ENCODE measurements at regions not wholly inside any gene's neighbourhood (a gene's known extent, or its start where the extent isn't known, plus 50 kb on each side); places are given as distances from the start of the nearest gene placed in this dataset.

GRCh38 chr16:79355600-79356358, 244.8 kb downstream of the MAF start:
- Mint-ChIP-seq H3K9me3 (no peaks in the 10 kb centered on the region), H3K36me3 (ENCODE audit: insufficient read depth) (no peaks in the 10 kb centered on the region), H3K27me3 (ENCODE audit: low read depth) (no peaks in the 10 kb centered on the region), H3K4me3 (no peak overlapping the region), H3K4me1 (ENCODE audit: low read depth) (peaks cover 7% of the 10 kb centered on the region)
- no peak for DNase-seq
- no peak for ATAC-seq

- H3K36me3 Mint-ChIP-seq (ENCODE audit: insufficient read depth) = no peaks in the 10 kb centered on the region
- H3K9me3 Mint-ChIP-seq = no peaks in the 10 kb centered on the region
- no peaks in the 10 kb centered on the region for H3K27me3 Mint-ChIP-seq (ENCODE audit: low read depth)
- DNase-seq (no peak), ATAC-seq (no peak)
- H3K4me1 Mint-ChIP-seq (ENCODE audit: low read depth) = no peaks in the 10 kb centered on the region
- no peak overlapping the region for H3K4me3 Mint-ChIP-seq
Observed at GRCh38 chr16:79351927-79352326, 248.6 kb downstream of the MAF start.

DNA sequence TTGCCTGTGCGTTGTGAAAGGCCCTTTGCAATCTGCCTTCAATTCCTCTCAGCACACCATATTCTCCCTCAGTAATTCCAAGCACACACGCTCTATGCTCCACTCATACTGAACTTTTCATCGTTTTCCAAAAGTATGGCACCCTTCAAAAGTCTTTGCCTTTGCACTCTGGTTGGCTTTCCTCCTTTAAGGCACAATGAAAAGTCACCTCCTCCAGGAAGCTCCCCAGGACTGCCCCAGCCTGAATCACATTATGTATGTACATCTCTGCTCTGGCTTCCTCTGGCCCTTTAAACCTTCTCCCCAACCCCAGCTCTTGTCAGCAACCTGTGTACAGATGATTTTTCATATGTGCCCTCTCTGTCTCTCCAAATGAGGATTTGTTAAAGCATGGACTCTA, 250.7 kb downstream of the MAF start:
- Mint-ChIP-seq H3K9me3 (no peaks in the 10 kb centered on the region), H3K27me3 (ENCODE audit: low read depth) (no peaks in the 10 kb centered on the region), H3K4me1 (ENCODE audit: low read depth) (no peaks in the 10 kb centered on the region), H3K4me3 (no peak overlapping the region), H3K36me3 (ENCODE audit: insufficient read depth) (no peaks in the 10 kb centered on the region)
- ATAC-seq (no peak), DNase-seq (no peak)

DNA sequence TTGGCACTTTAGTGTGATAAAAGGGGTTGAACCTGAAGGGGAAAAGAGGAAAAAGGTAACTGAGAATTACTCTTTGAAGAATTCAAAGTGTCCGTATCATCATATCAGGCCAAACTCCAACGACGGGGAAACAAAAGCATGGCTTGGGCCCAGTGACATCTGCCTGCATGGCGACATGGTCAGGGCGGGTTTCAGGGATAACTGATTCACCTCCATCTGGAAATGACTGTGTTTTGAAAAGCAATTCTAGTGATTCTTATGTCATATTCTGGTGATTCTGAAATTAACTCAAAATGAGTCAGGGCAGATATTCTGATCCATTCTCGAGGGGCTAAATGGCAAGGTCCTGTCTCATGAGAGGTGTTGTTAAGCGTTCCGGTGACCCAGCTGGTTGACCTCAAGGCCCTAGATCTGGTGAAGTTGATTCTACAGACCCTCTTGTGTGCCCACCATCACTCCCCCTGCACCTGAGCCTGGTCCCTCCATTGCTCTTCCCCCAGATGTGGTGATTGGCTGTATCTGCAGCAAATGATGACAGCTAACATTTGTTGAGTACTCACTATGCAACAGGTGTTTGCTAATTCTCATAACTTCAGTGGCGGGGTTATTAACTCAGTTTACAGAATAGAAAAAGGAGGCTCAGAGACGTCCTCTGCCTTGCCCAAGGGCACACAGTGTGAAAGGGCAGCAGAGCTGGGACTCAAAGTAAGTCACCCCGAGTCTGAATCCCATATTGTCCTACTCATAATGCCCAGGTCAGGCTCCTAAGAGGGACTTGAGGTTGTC, 251.8 kb downstream of the MAF start:
- DNase-seq (no peak), ATAC-seq (no peak)
- no peaks in the 10 kb centered on the region for H3K27me3 Mint-ChIP-seq (ENCODE audit: low read depth)
- no peaks in the 10 kb centered on the region for H3K9me3 Mint-ChIP-seq
- no peaks in the 10 kb centered on the region for H3K36me3 Mint-ChIP-seq (ENCODE audit: insufficient read depth)
- H3K4me1 Mint-ChIP-seq (ENCODE audit: low read depth) = no peaks in the 10 kb centered on the region
- no peak overlapping the region for H3K4me3 Mint-ChIP-seq

- Mint-ChIP-seq H3K36me3 (ENCODE audit: insufficient read depth) (no peaks in the 10 kb centered on the region), H3K4me1 (ENCODE audit: low read depth) (no peaks in the 10 kb centered on the region), H3K4me3 (no peak overlapping the region), H3K27me3 (ENCODE audit: low read depth) (no peaks in the 10 kb centered on the region), H3K9me3 (no peaks in the 10 kb centered on the region)
- no peak for DNase-seq
- ATAC-seq = no peak
Observed at GRCh38 chr16:79347277-79347676, 253.3 kb downstream of the MAF start.

DNA sequence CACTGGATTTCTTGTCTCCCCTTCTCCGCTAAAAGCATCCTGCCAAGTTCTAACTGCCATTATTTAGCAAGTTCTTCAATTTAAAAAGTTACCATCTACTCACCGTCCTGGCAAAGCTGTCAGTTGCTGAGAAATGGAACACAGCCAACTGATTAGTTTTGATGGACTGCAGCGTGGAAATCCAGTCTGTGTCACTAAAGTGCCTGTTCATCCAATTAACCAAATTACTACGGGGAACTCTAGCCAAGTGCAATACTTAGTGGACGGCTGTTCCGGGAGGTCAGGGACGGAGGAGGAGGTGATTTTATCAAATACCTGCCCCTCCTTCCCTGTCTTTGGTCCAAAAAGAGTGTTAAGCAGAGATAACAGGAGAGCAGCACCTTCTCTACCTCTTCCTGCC, 260.7 kb downstream of the MAF start:
- Mint-ChIP-seq H3K4me1 (ENCODE audit: low read depth) (peaks cover 4% of the 10 kb centered on the region), H3K9me3 (peaks cover 4% of the 10 kb centered on the region), H3K4me3 (no peak overlapping the region), H3K27me3 (ENCODE audit: low read depth) (no peaks in the 10 kb centered on the region), H3K36me3 (ENCODE audit: insufficient read depth) (no peaks in the 10 kb centered on the region)
- no peak for DNase-seq
- no peak for ATAC-seq

DNA sequence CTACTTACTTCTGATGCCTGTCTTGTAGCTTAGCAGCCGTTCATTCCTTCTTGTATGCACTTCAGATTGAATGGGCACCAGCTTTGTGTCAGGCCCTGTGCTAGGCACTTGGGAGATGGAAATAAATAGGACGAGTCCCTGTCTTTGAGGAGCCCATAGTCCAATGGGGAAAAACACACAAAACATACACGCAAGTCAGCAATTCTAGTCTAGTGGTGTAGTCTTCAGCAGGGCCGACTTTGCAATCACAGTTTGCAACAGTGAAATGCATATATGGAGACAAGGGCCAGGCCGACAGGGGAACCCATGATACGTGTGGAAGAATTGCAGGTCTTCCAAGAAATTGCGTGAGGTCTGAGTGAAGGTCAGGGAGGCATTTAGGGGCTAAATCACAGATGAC, 262.6 kb downstream of the MAF start:
- Mint-ChIP-seq H3K4me3 (no peak overlapping the region), H3K4me1 (ENCODE audit: low read depth) (peaks cover 4% of the 10 kb centered on the region), H3K27me3 (ENCODE audit: low read depth) (no peaks in the 10 kb centered on the region), H3K9me3 (peaks cover 4% of the 10 kb centered on the region), H3K36me3 (ENCODE audit: insufficient read depth) (no peaks in the 10 kb centered on the region)
- no peak for DNase-seq
- ATAC-seq = no peak

DNA sequence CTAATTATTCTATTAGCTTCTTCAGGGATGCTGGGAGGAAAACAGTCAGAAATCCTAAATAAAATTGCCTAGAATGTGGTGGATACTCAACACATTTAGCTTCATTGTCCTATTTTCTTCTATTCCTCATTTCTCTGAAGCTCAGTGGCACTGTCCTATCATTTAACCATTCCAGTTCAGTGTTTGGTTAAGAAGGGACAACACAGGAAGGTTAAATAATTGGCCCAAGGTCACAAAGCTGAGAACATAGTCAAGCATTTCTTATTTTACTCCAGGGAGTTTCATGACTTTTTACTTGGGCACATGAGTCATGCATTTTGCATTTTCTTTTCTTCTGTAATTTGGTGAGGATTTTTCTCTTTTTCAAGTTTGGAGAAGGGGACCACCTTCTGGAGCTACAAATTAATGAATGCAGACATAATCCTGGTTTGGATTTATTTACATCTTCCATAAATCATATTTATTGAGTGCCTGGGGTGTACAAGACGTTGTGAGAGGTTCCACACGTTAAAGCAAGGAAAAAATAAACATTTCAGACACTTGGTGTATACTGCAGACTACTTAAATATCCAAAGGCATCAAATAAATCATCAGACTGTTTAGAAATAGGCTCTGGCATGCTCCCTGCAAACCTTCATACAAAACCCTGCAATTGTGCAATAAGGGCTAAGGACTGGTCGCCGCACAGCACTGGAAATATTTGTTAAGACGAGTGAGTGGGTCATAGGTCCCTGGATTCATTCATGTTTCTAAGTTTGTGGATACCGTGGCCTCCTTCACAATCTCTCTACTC, 263.9 kb downstream of the MAF start:
- DNase-seq (no peak), ATAC-seq (no peak)
- no peaks in the 10 kb centered on the region for H3K27me3 Mint-ChIP-seq (ENCODE audit: low read depth)
- H3K36me3 Mint-ChIP-seq (ENCODE audit: insufficient read depth) = no peaks in the 10 kb centered on the region
- H3K4me1 Mint-ChIP-seq (ENCODE audit: low read depth) = peaks cover 3% of the 10 kb centered on the region
- peaks cover 4% of the 10 kb centered on the region for H3K9me3 Mint-ChIP-seq
- no peak overlapping the region for H3K4me3 Mint-ChIP-seq

DNA sequence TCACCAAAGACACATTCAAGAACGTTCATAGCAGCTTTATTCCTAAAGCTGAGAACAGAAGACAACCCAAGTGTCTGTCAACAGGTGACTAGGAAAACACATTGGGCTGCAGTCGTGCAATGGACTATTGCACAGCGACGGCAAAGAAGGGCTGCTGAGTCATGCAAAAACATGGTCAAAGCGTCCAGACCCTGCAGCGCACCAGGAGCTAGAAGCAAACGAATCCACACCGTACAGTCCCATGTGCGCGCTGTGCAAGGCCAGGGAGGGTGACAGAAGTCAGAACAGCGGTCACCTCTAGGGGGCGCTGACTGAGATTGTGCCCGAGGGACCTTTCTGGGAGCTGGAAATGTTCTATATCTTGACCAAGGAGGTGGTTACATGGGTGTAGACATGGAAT, 266.4 kb downstream of the MAF start:
- DNase-seq (no peak), ATAC-seq (no peak)
- H3K4me3 Mint-ChIP-seq = no peak overlapping the region
- H3K27me3 Mint-ChIP-seq (ENCODE audit: low read depth) = no peaks in the 10 kb centered on the region
- H3K4me1 Mint-ChIP-seq (ENCODE audit: low read depth) = no peaks in the 10 kb centered on the region
- H3K36me3 Mint-ChIP-seq (ENCODE audit: insufficient read depth) = no peaks in the 10 kb centered on the region
- H3K9me3 Mint-ChIP-seq = peaks cover under 1% of the 10 kb centered on the region

DNA sequence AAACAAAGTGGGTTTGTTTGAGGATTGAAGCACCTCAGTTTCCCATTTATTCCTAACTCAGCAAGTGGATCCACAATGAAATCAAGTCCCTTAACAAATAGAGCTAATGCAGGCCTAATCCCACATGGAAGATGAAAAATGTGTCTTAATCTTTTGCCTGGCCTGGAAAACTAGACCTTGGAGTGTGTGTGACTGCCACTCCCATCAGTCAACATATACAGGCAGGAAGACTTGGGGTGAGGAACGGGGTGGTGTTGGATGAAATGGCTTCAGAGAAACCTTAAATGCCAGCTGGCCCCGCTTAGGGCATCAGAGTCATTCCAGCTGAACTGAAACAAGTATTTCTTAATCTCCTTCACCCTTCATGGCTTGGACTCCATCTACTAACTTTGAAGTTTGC, 269.5 kb downstream of the MAF start:
- no peaks in the 10 kb centered on the region for H3K36me3 Mint-ChIP-seq (ENCODE audit: insufficient read depth)
- H3K9me3 Mint-ChIP-seq = no peaks in the 10 kb centered on the region
- H3K27me3 Mint-ChIP-seq (ENCODE audit: low read depth) = peaks cover 8% of the 10 kb centered on the region
- DNase-seq = no peak
- no peak for ATAC-seq
- H3K4me3 Mint-ChIP-seq = no peak overlapping the region
- peaks cover 2% of the 10 kb centered on the region for H3K4me1 Mint-ChIP-seq (ENCODE audit: low read depth)

DNA sequence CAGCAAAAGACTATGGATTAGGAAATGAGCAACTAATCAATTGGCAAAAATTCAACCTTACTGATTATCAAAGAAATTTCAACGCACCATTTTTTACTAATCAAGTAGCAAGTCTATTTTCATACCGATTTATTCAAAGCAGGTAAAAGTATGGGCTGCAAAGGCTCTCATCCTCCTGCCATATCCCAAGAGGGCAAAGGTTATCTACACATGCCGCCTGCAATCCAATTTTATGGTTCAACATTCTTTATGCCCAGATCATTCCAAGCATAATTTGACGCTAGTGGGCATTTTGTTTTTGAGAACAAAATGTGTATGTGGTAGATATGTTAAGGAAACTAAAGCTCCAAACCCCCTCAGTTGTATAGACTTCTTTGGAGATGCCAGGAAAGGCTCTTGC, 270.6 kb downstream of the MAF start:
- DNase-seq (no peak), ATAC-seq (no peak)
- peaks cover 3% of the 10 kb centered on the region for H3K4me1 Mint-ChIP-seq (ENCODE audit: low read depth)
- peaks cover 8% of the 10 kb centered on the region for H3K27me3 Mint-ChIP-seq (ENCODE audit: low read depth)
- no peaks in the 10 kb centered on the region for H3K36me3 Mint-ChIP-seq (ENCODE audit: insufficient read depth)
- no peaks in the 10 kb centered on the region for H3K9me3 Mint-ChIP-seq
- H3K4me3 Mint-ChIP-seq = no peak overlapping the region

DNA sequence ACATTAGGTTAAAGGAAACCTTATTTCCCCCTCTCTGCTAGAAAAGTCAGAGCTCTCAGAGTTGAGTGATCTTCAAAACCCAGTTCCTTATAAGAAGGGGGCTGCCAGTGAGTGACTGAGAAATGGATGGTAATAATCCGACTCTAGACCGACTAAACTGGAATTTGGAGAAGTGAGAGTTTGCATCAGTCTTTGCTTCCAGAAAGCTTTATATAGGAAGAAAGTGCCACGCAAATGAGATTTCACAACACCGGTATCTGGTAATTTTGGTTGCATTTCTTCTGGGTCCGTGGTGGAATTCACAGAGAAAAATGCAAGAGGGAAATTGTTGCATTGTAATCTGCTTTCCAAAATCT, 271.4 kb downstream of the MAF start:
- Mint-ChIP-seq H3K9me3 (no peaks in the 10 kb centered on the region), H3K4me3 (no peak overlapping the region), H3K27me3 (ENCODE audit: low read depth) (peaks cover 8% of the 10 kb centered on the region), H3K36me3 (ENCODE audit: insufficient read depth) (no peaks in the 10 kb centered on the region), H3K4me1 (ENCODE audit: low read depth) (peaks cover 4% of the 10 kb centered on the region)
- DNase-seq (no peak), ATAC-seq (no peak)

DNA sequence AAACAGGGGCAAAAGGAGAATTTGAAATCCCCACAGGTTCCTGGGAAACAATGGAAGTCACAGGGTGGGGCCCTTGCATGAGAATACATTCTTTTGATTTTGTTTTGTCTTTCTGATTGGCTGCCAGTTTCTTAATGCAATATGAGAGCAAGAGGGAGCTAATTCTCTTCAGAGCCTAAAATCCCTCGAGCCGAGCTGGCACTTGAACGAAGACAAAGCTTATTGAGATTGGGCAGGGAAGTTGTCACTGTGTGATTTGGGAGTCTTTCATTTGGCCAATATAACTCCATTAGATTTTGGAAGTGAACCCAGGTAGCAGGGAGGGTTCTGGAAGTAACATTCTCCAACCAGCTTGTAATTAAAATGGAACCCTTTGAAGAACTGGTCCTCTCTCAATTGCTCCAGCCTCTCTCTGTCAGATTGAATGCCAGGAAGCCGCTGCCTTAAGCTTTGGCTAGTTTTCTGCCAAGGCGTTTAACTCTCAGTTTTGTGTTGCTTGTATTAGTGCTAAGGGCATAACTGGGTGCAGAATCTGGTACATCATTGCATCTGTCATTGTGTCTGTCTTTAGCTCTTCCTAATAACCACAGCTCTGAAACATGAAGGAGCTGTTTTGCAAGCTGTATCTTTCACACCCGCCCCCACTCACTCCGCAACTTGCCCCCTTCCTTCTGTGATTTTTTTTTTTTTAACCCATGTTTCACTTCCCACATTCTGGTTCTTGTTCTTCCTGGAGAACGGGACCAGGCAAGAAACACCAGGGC, 272.0 kb downstream of the MAF start:
- H3K27me3 Mint-ChIP-seq (ENCODE audit: low read depth) = peaks cover 8% of the 10 kb centered on the region
- ATAC-seq (no peak), DNase-seq (no peak)
- no peaks in the 10 kb centered on the region for H3K9me3 Mint-ChIP-seq
- H3K4me1 Mint-ChIP-seq (ENCODE audit: low read depth) = peaks cover 4% of the 10 kb centered on the region
- H3K36me3 Mint-ChIP-seq (ENCODE audit: insufficient read depth) = no peaks in the 10 kb centered on the region
- no peak overlapping the region for H3K4me3 Mint-ChIP-seq

DNA sequence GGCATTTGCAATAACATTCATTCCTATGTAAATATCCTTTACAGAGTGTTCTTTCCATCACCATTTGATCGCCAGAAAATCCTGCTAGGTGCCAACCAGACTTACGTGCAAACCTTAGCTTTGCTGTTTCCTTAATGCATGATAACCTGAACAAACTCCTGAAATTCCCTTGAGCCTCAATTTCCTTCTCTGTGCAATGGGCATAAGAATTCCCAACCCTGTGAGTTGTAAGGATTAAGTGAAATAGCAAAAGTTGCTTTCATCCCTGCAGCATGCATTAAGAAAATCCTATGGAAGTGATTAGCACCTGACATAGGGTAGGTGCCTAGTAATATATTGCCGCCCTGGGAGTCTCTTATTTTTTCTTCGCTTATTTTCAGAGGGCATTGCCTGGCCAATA, 272.7 kb downstream of the MAF start:
- Mint-ChIP-seq H3K4me3 (no peak overlapping the region), H3K4me1 (ENCODE audit: low read depth) (peaks cover 4% of the 10 kb centered on the region), H3K9me3 (no peaks in the 10 kb centered on the region), H3K27me3 (ENCODE audit: low read depth) (peaks cover 8% of the 10 kb centered on the region), H3K36me3 (ENCODE audit: insufficient read depth) (no peaks in the 10 kb centered on the region)
- DNase-seq (no peak), ATAC-seq (no peak)

Measured in activated T-cell treated with anti-CD3 and anti-CD28 coated beads, Interleukin-2, amount 50 U/mL, for 4 hours (primary cell).